Right hindlimb (tissue), 1 donor: ENCODE measurements at regions not wholly inside any gene's neighbourhood (a gene's known extent, or its start where the extent isn't known, plus 50 kb on each side); places are given as distances from the start of the nearest gene placed in this dataset.
"Not testable (repeated sequence)": the region's sequence is repeated elsewhere in the genome, so short reads cannot be mapped to it uniquely, and the experiment has no call there.

Experiments used
- DNase-seq: peaks from one replicate; pipeline ENCODE4 v3.0.0-alpha.2; 2018

DNA sequence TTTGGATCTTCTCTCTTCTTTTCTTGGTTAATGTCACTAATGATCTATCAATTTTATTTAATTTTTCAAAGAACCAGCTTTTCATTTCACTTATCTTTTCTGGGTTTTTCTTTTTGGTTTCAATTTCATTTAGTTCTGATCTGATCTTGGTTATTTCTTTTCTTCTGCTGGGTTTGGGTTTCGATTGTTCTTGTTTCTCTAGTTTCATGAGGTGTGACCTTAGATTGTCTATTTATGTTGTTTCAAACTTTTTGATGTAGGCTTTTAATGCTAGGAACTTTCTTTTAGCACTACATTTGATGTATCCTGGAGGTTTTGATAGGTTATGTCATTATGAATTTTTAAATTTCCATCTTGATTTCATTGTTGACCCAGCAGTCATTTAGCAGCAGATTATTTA, 142.3 kb downstream of the C11orf87 start:
- DNase-seq, result no peak

DNA sequence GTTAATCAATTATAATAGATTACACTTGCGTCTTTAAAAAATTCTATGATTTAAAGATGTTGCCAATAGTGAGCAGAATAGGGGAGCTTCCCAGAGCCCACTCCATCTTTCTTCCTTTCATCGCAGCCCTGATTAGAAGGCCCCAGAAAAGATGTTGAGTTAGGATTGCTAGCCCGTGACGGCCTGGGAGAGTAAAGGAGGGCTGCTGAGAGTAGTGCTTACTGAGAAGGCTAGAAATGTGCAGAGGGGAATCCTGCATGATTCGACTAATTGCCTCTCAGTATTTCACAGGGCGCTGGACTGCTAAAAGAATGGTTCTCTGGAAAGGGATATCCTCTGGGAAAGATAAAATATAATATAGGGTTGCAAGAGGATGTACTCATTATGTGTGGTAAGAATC, 160.5 kb downstream of the C11orf87 start:
- no peak for DNase-seq

DNA sequence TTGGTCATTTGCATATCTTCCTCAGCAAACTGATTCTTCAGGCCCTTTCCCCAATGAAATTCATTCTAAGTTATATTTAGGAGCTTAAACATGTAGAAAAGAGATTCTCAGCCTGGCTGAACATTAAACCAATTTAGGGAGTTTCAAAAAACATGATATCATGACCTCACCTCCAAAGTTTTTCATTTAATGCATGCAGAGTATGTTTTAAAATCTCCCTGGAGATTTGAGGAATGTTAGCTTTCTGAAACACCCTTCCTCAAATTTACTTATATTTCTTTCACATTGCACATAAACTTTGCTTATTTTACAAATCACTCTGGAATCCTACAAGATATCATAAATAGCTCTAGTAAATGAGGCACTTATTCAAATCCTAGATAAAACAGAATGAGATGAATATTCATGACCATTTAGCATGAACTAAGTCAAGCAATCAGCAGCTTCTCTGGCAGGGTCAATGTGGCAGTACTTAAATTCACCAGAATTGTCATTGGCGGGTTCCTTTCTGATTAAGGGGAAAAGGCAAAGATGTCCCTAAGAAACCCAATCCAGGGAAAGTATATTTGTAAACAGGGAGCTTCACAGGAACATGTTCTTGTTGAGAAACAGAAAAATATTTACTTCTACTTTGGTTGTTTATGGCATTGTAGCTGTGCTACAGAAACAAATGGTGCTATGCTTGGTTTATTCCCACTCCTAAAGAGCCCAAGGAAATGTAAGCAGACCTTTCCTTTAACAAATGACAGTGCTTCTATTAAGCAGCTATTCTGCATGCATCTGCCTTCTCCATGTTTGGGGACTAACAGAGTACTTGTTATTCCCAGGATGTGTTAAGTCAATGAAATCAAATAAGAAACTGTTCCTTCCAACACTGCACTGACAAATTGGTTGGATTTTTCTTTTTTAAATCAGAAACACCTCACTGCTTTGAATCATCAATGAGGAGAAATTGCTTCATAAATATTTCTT, 162.3 kb downstream of the C11orf87 start:
- DNase-seq, result no peak

DNA sequence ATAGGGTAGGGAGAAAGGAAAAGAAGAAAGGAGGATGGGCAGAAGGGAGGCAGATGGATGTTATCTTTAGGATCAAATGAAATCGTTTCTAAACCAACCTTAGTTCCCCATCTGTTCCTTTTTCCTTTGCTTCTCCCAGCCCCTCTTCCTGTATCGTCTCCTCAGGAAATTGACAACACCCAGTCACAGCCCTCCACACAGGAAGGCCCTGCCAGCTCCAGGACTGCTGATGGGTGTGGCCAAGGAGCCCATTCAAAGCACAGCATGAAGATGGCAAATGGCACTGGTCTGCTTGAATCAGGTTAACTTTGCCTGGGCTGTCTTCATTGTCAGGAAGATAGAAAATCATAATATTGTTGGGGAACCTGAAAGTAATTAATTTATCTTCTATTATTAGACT, 164.8 kb downstream of the C11orf87 start:
- DNase-seq, result no peak

DNA sequence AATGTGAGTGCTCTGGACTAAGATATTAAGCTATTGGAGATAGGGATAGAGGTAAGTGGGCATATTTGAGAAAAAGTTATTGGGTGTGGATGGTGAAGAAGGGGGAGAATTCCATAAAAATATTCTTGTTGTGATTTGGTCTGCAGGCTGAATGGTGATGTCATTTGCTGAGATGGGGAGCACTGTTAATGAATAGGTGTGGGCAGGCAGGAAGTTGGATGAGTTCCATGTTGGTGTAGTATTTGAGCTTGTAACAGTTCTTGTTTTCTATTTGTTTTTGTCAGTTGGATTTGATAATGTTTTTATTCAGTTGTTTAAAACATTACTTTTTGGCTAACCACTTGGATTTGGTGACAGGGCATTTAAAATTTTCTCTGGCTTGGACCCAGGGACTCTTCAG, 168.8 kb downstream of the C11orf87 start:
- DNase-seq, result no peak

DNA sequence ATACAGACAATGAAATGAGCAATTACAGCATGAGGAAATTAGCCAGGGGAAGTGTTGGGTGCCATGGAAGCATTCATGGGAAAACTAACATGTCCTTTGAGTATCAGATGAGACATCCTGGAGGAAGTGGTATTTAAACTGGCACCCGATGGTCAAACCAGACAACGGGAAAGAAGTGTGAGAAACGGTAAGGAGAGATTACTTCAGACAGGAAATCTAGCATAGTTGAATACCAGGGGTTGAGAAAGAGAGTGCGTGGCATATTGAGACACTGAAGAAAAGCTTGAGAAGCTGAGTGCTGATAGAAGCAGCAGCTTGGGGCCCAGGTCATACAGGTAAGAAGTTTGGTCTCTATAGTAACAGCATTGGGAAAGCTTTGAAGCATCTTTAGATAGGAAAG, 175.3 kb downstream of the C11orf87 start:
- no peak for DNase-seq

DNA sequence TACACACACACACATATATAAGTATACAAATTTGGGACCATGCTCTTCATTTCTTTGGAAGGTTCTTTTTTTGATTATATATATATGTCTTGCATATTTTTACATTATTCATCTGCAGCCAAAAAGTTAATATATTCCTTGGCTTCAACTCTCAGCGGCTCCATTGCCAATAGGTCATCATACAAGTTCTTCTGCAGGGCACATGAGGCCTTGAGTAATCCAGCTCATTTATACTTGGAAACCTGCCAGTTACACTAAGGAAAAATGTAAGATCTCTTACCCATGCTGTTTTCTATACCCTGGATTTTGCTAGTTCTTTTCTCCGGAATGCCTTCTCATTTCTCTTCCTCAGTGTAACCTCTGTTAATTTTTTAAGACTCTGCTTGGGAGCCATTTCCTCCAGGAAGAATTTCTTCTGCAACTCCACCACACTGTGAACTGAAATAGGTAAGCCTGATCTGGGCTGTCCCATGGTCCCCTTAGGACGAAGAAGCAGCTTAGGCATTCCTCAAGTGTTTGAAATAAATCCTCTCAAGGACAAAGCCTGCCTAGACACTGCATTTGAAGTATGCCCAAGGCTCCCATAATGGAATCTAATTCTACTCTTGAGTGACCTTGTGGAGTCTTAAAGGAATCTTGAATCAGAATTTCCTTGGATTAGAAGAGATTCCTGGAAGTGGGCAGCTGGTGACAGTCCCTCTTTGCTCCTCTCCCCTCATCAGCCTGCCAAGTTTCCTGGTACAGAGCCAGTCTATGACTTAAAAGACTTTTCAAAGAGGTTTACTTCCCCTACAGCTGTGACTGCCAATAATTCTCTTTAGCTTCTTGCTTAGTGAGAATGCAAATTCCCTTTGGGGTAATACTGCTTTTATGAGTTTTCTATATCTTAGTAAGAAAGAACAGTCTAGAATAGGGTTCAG, 182.8 kb downstream of the C11orf87 start:
- peak; percentile 58 for DNase-seq

DNA sequence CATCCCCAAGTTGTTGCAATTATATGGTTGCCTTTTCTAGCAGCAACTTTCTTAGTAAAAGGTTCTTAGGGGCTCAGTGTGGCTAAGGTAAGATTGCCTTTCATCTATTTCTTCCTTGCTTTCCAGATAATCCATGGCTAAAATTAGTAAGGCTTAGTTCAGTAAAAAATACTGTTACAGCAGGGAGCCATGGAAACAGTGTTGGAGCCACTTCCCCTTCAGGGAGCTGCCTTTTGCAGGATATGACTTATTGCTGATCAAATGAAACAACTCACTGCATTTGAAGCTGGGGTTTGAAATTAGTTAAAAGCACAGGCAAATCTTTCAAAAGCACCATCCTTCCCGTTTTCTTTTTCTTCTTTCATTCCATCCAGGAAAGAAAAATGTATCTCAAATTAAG, 184.3 kb downstream of the C11orf87 start:
- no peak for DNase-seq

DNA sequence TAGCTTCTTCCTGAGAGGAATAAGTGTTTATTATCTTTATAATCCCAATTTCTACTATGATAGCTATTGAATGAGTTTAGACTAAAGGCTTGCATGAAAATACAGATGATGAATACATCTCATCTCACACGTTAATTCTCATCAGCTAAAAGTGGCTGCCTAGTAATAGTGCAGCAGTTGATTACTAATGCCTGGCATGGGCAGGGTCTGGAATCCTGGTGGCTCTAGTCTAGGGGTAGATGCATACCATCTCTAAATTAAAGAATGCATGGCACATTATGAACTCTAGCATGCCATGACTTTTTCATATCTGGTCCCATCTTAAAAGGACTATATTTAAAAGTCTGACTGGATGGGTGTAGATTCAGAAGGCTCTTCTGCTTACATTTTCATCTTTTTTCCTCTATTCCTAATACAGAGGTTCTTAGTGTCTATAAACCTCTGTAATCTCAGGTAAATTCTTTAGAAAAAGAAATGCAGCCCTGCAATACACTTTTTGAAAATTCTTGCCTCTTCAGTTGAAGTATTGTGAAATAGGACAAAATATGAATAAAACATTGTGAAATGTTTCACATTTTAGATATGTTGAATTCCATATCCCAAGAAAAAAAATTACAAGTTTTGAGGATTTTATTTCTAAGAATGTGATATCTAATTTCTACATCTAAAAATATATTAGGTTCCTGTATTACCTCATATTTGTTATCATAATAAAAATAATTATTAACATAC, 187.6 kb downstream of the C11orf87 start:
- no peak for DNase-seq

DNA sequence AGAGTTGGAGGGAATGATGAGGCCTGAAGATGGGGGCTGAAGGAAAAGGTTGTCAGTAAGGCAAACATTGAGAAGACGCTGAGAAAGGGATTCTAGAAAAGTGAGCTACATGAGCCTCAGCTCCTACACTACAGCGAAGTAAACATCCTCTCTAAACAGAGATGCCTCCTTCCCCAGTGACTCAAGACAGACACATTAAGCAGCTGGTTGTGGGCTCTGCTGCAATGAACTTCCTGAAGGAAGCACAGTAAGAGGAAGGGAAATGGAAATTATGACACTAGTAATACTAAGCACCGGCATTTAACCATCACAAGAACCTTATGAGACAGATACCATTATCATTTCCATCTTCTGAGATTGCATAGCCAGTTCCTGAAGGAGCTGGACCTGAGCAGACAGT, 190.5 kb downstream of the C11orf87 start:
- DNase-seq, result no peak

DNA sequence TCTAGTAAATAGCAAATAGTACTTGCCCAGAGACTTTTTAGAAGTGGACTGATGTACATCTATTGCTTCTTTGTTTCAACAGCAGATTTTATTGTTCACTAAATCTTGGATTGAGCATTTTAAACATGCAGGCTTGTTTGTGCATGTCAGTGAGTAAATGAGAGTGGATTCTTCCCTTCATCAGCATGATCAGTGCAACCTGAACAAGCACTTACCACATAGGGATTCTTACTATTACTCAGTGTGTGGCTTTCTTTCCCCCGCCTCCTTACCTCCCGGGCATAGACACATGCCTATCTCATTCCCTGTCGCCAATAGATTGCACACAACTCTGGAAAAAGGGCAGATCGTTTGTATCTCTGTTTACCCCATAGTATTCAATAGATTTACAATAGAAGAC, 197.5 kb downstream of the C11orf87 start:
- DNase-seq, result no peak

DNA sequence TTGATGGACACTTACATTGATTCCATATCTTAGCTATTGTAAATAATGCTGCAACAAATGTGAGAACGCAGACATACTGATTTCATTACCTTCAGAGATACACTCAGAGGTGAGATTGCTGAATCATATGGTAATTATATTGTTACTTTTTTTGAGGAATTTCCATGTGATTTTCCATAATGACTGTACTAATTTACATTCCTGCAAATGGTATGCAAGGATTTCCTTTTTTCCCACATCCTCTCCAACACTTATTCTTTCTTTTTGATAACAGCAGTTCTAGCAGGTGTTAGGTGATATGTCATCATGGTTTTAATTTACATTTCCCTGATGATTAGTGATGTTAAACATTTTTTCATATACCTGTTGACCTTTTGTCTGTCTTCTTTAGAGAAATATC, 207.7 kb downstream of the C11orf87 start:
- no peak for DNase-seq

DNA sequence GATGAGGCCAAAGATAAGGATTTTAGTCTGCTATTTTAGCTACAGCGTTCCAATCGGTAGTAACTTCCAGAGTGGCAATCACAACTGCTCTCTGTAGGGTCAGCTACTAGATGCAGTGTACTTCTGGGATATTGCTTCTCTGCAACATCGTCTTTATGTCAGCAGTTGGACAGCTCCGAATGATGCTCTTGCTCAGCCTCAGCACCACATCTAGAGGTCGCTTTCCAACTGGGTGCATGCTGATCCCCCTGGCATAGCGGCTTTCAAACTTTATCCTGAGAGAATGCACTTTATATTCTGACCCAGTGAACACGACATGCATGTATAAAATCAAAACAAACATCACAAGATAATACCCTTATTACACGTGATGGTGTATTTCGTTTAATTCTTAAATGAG, 219.6 kb downstream of the C11orf87 start:
- DNase-seq, result peak; percentile 50

DNA sequence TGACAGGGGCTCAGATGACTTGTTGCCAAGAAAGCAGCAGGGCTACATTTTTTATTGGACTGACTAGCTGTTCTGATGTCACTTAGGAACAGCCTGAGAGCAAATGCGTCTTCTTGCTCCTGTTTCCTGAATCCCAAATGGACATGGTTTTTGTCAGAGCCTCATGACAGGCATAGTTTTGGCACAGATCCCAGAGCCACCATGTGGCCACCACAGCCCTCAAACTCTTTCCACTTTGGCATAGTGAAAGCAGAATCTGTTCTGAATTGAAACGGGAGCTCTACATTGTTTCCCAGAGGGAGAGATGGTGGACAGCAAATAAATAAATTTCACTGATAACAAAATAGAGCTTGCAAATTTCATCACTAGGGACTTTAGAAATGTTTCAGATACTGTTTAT, 222.2 kb downstream of the C11orf87 start:
- DNase-seq, result peak; percentile 26

DNA sequence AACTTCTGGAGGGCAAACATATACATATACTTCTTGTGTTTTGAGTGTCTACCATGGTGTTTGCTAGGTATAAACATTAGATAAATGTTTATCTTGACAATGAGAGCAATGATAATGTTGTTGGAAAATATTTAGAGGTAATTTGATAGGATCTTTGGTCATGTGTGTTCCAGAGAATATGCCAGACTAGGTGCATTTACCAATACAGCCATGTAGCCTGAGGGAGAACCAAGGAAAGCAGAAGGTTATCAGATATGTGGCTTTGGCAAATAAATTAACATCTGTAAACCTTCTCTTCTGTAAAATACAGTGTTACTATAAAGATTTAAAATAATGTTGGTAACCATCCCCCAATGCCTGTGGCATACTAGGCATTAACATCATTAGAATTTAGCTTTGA, 226.8 kb downstream of the C11orf87 start:
- no peak for DNase-seq

DNA sequence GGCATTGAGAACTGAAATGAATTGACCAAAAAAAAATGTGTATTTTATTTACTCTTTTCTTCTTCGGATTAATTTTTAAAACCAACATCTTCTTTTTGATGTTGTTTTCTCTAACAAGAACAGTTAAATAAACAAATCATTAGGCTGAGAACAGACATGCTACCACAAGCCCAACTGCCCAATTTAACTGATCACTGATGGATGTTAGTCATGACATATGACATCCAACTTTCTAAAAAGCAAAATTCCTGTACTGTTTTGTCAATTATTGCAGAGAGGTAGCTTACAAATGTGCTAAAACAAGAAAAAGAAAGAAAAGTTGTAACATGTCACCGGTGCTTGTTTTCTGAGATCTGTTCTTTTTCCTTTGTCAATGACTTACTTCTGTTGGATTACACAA, 232.1 kb downstream of the C11orf87 start:
- DNase-seq, result no peak

DNA sequence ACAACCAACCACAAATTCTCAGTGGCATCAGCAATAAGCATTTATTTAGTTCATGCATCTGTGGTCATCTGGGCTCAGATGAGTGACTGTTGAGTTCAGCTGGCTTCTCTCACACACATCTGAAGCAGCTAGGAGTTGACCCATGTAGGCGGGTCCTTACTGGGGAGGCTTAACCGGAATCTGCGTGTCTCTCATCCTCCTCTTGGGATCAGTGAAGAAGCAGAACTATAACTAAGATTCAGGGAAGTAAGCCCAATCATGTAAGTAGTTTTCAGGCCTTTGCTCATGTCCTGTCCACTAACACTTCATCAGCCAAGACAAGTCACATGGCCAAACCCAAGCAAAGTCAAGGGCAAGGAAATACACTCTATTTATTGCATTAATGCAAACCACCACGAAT, 236.2 kb downstream of the C11orf87 start:
- no peak for DNase-seq

DNA sequence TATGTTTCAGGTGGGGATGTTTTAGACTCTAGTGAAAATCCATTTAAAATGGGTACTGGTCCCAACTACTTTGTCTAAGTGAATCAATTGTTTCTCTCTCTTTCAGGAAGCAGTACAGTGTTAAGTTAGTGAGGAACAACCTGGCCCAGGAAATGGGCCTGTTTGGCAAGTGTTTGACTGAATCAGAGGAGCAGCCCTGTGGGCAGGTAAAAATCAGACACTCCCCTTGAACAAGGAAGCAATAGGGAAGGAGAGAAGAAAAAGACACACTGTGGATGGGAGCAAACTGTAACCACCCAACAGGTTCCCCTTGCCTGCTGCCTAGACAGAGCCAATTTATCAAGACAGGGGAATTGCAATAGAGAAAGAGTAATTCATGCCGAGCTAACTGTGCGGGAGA, 245.7 kb downstream of the C11orf87 start:
- no peak for DNase-seq

DNA sequence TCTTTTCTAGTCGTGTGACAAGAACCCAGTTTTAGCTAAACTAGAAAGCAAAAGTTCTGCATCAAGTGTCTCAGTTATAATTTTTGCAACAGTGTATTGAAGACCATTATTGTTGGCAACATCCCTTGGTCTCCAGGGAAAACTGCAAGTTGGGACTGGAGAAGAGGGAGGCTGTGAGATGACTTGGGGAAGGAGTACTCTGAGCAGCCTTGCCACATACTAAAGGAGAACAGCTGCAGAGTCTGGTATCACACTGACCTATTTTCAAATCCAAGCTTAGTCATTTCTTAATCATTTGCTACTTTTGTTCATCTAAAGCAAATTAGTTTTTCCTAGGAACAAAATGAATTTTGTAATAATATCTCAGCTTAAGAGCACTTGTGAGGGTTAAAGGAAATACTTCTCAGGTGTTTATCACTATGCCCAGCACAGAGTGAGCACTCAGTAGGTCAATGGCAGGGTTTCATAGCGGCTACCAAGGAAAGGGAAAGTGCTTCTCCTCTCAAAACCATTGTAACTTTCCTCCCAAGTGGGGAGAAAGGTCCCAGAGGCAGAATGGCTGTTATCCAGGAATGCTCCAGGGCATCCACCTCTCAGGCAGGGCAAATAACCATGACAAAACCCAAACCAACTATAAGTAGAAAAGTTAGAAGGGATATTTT, 247.1 kb downstream of the C11orf87 start:
- no peak for DNase-seq

DNA sequence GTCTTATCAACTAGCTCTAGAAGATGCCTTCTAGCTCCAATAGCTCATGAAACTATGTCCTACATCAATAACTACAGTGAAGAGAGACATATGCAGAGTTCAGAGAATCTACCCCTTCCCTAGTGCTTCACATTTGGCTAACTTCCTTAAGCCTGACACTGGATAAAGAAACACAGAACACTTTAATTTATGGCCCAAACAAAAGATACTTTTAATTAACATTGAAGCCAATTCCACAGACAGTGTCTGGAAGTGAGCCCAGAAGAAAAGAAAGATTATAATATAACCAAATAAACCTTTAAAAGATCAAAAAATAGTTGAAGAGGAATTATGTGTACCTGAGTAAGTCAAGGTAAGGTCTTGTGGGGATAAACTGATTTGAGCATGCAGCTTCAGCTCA, 255.2 kb downstream of the C11orf87 start:
- no peak for DNase-seq

DNA sequence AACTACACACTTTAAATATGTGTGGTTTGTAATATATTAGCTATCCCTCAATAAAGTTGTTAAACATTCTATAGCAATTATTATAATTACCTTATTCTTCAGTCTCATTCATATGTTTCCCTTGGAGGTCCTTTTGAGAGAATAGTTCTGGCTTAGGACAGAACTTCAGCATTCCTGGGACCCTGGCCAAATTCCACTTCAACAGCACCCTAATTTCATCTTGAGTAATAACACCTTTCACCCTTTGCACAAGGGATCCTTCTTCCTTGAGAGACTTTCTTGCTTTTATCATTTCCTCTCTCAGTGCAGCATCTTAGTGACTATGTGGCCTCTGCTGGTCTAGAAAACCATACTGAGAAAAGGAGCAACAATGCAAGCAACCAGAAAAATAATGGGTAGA, 255.9 kb downstream of the C11orf87 start:
- no peak for DNase-seq

DNA sequence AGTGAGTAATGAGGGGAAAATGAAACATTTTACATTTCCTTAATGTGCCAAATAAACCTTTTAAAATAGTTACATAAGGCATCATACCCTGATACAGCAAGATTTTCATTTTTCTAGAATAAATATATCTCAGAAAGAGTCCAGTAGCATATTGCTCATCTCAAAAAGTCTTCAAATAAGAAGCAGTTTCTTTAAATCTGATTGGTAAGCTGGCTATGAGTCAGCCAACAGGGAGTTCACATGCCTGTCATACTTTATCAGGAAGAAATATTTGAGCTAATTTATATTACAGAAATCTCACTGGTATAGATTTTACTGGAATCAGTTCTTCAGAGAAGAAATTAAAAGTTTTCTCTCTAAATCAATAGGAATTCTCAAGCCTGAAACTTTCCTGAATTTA, 258.1 kb downstream of the C11orf87 start:
- DNase-seq, result no peak

DNA sequence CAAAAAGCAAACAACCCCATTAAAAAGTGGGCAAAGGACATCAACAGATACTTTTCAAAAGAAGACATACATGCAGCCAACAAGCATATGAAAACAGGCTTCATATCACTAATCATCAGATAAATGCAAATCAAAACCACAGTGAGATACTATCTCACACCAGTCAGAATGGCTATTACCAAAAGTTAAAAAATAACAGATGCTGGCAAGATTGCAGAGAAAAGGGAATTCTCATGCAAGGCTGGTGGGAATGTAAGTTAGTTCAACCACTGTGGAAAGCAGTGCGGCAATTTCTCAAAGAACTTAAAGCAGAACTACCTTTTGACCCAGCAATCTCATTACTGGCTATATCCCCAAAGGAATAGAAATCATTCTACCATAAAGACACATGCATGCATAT, 260.8 kb downstream of the C11orf87 start:
- not testable (repeated sequence) for DNase-seq
